Nephron (organoid): ENCODE measurements at regions not wholly inside any gene's neighbourhood (a gene's known extent, or its start where the extent isn't known, plus 50 kb on each side); places are given as distances from the start of the nearest gene placed in this dataset.

Source experiments
- H3K27ac Mint-ChIP-seq, 3 experiments: 2 replicates each; pipeline ENCODE4 v1.8.0; 2020; ENCODE audit warnings: mixed read lengths in 3 of 3, mild to moderate bottlenecking in 2 of 3, moderate library complexity in 1 of 3
- H3K27me3 Mint-ChIP-seq: 2 replicates; pipeline ENCODE4 v1.8.0; 2021; ENCODE audit warnings: low read depth, mild to moderate bottlenecking, moderate library complexity, mixed read lengths
- H3K36me3 Mint-ChIP-seq: 2 replicates; pipeline ENCODE4 v1.8.0; 2020; ENCODE audit warnings: low read depth, mixed read lengths
- H3K4me1 Mint-ChIP-seq: 2 replicates; pipeline ENCODE4 v1.8.0; 2020; ENCODE audit warnings: mixed read lengths
- H3K4me3 Mint-ChIP-seq, 3 experiments: 2 replicates each; pipeline ENCODE4 v1.8.0; 2020; ENCODE audit warnings: mild to moderate bottlenecking in 3 of 3, mixed read lengths in 3 of 3, moderate library complexity in 2 of 3
- H3K9me3 Mint-ChIP-seq: 2 replicates; pipeline ENCODE4 v1.8.0; 2020; ENCODE audit warnings: mixed read lengths
- CTCF ChIP-seq, 3 experiments: fragments of 200-600 bp; sonication (generic); IDR thresholded peaks; one replicate each; pipeline ENCODE4 v1.5.0; 2021; ENCODE audit warnings: antibody characterized with exemption in 3 of 3; ENCODE audit not compliant: unreplicated experiment in 3 of 3

GRCh38 chr1:215416497-215416896 lies 150.6 kb upstream of the KCTD3 start:
- Mint-ChIP-seq H3K4me3 (no peak overlapping the region), H3K27me3 (no peaks in the 10 kb centered on the region), H3K9me3 (no peaks in the 10 kb centered on the region), H3K36me3 (no peaks in the 10 kb centered on the region), H3K4me1 (peaks cover 7% of the 10 kb centered on the region), H3K27ac (no peak overlapping the region)
- TF ChIP-seq CTCF (IDR thresholded peaks at IDR 0.05; ENCODE audit: unreplicated experiment in 3 of 3), result no peak

GRCh38 chr1:215417122-215417521 lies 150.0 kb upstream of the KCTD3 start:
- Mint-ChIP-seq H3K27me3 (no peaks in the 10 kb centered on the region), H3K4me1 (peaks cover 11% of the 10 kb centered on the region), H3K9me3 (no peaks in the 10 kb centered on the region), H3K36me3 (no peaks in the 10 kb centered on the region), H3K4me3 (no peak overlapping the region), H3K27ac (no peak overlapping the region)
- no peak for TF ChIP-seq CTCF (IDR thresholded peaks at IDR 0.05; ENCODE audit: unreplicated experiment in 3 of 3)

- H3K36me3 Mint-ChIP-seq, result no peaks in the 10 kb centered on the region
These were observed 148.1 kb upstream of the KCTD3 start for GRCh38 chr1:215418876-215419447.

GRCh38 chr1:215421744-215422143 lies 145.4 kb upstream of the KCTD3 start:
- Mint-ChIP-seq H3K36me3 (no peaks in the 10 kb centered on the region), H3K4me1 (peaks cover 17% of the 10 kb centered on the region), H3K9me3 (no peaks in the 10 kb centered on the region), H3K27ac (peak overlapping the region in 2 of 3 experiments; percentile 26 to 50), H3K27me3 (no peaks in the 10 kb centered on the region), H3K4me3 (no peak overlapping the region)
- TF ChIP-seq CTCF (IDR thresholded peaks at IDR 0.05; ENCODE audit: unreplicated experiment in 3 of 3), result no peak

More at GRCh38 chr1:215418876-215419447, 148.1 kb upstream of the KCTD3 start:
- peaks cover 17% of the 10 kb centered on the region for H3K4me1 Mint-ChIP-seq
- H3K4me3 Mint-ChIP-seq, result no peak overlapping the region
- TF ChIP-seq CTCF (IDR thresholded peaks at IDR 0.05; ENCODE audit: unreplicated experiment in 3 of 3), result no peak
- no peaks in the 10 kb centered on the region for H3K9me3 Mint-ChIP-seq
- H3K27ac Mint-ChIP-seq, result peak overlapping the region; percentile 32 to 80 (median 54)
- no peaks in the 10 kb centered on the region for H3K27me3 Mint-ChIP-seq

GRCh38 chr1:215423288-215423687 lies 143.8 kb upstream of the KCTD3 start:
- Mint-ChIP-seq H3K27ac (no peak overlapping the region), H3K36me3 (no peaks in the 10 kb centered on the region), H3K4me1 (peaks cover 17% of the 10 kb centered on the region), H3K27me3 (no peaks in the 10 kb centered on the region), H3K9me3 (peaks cover 11% of the 10 kb centered on the region), H3K4me3 (no peak overlapping the region)
- no peak for TF ChIP-seq CTCF (IDR thresholded peaks at IDR 0.05; ENCODE audit: unreplicated experiment in 3 of 3)

GRCh38 chr1:215425138-215425537 lies 142.0 kb upstream of the KCTD3 start:
- no peak overlapping the region for H3K27ac Mint-ChIP-seq
- H3K27me3 Mint-ChIP-seq, result no peaks in the 10 kb centered on the region
- H3K36me3 Mint-ChIP-seq, result no peaks in the 10 kb centered on the region
- H3K4me1 Mint-ChIP-seq, result peaks cover 12% of the 10 kb centered on the region
- peaks cover 16% of the 10 kb centered on the region for H3K9me3 Mint-ChIP-seq
- H3K4me3 Mint-ChIP-seq, result no peak overlapping the region
- TF ChIP-seq CTCF (IDR thresholded peaks at IDR 0.05; ENCODE audit: unreplicated experiment in 3 of 3), result no peak
